Hematopoietic multipotent progenitor cell treated with erythropoietin and hydrocortisone succinate and interleukin-3 and kit ligand, for 15 days (in vitro differentiated cells): ENCODE measurements at regions not wholly inside any gene's neighbourhood (a gene's known extent, or its start where the extent isn't known, plus 50 kb on each side); places are given as distances from the start of the nearest gene placed in this dataset.
"Not testable (repeated sequence)": the region's sequence is repeated elsewhere in the genome, so short reads cannot be mapped to it uniquely, and the experiment has no call there.

Experiments used
- DNase-seq: peaks from one replicate; pipeline ENCODE4 v3.0.0-alpha.2; 2015; ENCODE audit warnings: low spot score

DNA sequence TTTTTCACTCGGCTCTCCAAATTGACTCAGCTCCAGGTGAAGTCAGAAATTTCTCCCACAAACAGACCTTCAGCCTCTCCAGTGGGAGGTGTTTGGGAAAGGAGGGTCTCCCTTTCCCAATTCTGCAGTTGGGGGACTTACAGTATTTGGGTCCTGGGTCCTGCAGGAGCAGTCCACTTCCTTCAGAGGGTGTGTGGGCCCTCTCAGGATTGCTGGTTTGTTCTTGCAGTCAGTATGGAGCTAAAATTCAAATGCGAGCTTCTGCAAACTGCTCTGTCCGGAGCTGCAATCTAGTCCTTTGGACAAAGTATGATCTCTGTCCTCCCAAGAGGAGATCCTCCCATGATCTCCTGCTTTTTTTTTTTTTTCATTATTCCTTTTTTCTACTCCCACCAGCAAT, 87.9 kb upstream of the MSTN start:
- DNase-seq, result no peak

DNA sequence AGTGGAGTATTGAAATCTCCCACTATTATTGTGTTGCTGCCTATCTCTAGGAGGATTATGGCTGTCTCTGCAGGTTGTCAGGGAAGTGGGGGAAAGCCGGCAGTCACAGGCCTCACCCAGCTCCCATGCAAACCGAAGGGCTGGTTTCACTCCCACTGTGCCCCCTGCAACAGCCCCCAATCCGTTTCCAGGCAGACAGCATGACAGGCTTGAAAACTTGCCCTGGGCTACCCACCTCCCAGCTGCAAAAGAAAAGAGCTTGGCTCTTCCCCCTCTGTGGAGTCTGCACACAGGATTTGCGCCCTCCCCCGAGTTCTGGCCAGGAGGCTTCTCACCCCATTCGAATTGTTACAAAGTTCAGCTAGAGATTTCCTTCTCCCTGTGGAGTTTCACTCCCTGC, 87.4 kb upstream of the MSTN start:
- DNase-seq, result no peak

DNA sequence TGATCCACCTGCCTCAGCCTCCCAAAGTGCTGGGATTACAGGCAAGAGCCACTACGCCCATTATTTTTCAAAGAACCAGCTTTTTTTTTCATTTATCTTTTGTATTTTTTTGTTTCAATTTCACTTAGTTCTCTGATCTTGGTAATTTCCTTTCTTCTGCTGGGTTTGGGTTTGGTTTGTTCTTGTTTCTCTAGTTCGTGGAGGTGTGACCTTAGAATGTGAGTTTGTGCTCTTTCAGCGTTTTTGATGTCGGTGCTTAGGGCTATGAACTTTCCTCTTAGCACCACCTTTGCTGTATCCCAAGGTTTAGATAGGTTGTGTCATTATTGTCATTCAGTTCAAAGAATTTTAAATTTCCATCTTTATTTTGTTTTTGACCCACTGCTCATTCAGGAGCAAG, 86.7 kb upstream of the MSTN start:
- no peak for DNase-seq

DNA sequence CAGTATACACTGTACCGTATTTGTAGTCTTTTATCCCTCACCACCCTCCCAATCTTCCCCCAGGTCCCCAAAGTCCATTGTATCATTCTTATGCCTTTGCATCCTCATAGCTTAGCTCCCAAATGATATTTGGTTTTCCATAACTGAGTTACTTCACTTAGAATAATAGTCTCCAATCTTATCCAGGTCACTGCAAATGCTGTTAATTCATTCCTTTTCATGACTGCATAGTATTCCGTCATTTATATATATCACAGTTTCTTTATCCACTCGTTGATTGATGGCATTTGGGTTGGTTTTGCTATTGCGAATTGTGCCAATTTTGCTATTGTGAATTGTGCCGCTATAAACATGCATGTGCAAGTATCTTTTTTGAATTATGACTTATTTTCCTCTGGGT, 83.6 kb upstream of the MSTN start:
- not testable (repeated sequence) for DNase-seq

- DNase-seq, result not testable (repeated sequence)
Measured at GRCh38 chr2:190140474-190140873, 77.9 kb upstream of the MSTN start.

- DNase-seq, result no peak
Measured at GRCh38 chr2:190139371-190139770, 76.8 kb upstream of the MSTN start.

DNA sequence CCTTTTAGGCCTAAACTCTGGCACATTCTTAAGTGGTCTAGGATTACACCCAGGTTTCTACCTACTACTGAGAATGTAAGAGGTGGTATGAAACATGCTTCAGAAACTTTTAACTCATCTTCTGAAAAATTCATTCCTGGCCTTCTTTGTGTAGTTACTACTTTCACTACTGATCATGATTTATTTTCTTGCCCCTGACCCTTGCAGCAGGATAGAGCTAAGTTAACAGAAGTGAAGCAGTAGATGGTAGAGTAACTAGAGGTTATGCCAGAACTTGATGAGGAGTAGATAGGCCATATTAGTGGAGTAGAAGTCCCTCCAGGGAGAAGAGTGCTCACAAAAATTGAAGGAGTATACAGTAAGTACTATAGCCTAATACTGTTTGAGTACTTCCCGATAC, 75.5 kb upstream of the MSTN start:
- no peak for DNase-seq

DNA sequence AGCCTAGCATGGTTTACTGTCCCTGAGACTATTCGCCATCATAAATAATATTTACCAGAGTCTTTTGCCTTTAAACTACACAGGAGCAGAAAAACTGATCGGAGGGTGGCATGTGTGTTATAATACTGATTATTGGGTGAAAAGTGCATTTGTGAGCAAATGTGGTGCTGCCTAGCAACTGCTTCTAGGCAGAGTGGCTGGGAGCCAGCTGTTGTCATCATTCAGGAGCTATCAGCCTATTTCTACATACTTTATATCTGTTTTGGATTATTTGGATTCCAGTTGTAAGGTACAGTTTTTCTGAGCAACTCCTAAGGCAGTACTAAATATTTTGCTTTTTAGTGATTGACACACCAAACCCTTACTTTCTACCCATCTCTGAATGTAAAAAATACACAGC, 75.0 kb upstream of the MSTN start:
- no peak for DNase-seq

DNA sequence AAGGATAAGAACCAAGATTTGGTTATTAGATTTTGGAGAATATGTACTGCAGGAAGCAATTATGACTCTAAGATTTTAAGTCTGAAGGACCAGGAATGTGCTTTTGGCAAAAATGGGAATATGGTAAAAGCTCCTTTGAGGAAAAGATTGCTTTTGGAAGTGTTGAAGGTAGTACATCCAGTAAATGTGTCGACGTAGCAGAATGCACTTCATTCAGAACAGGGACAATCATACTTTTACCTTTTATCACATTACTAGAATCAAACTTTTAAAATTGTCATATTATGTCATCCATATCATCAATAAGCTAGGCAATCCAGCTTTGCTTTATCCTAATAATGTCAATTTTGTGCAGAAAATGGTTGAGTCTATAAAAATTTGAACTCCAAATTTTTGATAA, 74.3 kb upstream of the MSTN start:
- DNase-seq, result no peak

DNA sequence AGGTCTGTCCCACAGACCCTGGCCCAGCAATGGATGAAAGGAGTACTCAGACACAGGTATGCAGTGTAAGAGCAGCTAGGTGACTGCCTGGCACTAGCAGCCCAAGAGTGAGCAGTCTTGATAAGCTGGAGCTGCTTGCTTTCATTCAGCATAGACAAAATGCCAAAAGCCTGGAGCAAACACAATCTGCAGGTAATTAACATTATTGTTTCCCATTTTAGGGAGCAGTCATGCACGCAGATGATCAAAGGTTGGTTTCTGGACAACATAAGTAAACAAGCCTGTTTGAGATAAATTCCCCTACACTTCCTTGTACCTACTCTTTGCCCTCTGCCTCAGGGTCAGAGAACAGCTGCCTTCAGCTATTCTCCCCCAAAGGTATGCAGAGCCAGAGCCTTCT, 73.7 kb upstream of the MSTN start:
- no peak for DNase-seq

DNA sequence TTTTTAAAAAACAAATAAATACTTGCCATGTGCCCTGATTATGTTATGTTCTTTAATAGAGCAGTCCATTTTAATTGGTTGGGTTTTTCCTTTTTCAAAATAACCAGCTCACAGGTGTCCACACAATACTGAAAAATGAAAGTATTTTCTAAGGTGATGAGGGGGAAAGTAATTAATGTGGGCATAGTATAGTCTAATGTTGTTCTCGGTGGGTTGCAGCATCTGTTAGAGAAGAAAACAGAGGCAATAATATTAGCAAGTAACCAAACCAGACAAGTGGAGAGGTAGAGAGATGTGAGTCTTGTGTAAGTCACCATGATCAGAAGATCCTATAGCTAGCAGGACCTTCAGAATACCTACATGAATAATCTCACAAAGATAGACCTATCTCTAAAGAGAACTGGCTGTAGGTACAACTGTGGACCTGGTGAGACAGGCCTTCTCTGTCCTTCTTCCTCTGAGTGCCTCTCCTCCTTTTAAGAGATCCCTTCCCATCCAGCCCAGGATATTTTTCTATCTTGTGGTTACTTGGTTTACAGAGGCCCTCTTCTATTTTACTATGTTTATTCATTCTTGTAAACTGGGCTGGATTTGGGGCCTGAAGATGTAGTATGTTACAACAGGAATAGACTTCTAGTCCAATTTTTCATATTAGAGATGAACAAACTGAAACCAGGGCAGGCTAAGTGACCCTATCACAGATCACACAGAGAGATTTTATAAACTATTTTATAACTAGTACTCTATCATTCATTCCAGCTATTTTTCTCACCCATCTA, 67.1 kb upstream of the MSTN start:
- DNase-seq, result no peak

DNA sequence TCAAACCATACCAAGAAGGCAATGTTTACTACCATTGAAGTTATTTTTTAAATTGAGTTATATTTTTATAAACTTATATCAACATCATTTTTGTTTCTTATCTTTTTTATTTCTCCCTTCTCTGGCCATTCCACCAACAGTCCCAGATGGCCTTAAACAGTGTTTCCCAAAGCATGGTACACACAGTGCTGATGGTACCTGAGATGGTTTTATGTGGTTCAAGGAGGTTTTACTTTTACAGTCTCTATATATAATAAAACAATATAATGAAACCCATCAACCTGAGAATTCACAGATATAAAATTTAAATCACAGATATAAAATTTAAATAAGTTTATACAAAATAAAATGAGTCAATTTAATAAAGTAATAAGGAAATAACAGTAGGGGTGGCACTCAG, 65.1 kb upstream of the MSTN start:
- no peak for DNase-seq

- no peak for DNase-seq
Measured at GRCh38 chr2:190126798-190127197, 64.3 kb upstream of the MSTN start.

DNA sequence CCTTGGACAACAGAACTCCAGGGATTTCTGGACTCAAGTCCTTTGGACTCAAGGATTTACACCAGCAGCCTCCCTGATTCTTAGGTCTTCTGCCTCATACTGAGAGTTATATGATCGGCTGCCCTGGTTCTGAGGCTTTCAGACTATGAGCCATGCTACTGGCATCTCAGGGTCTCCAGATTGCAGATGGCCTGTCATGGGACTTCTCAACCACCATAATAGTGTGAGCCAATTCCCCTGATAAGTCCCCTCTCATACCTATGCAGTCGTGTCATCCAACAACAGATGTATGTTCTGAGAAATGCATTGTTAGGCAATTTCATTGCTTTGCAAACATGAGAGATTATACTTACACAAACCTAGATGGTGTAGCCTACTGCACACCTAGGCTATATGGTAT, 61.4 kb upstream of the MSTN start:
- DNase-seq, result no peak

DNA sequence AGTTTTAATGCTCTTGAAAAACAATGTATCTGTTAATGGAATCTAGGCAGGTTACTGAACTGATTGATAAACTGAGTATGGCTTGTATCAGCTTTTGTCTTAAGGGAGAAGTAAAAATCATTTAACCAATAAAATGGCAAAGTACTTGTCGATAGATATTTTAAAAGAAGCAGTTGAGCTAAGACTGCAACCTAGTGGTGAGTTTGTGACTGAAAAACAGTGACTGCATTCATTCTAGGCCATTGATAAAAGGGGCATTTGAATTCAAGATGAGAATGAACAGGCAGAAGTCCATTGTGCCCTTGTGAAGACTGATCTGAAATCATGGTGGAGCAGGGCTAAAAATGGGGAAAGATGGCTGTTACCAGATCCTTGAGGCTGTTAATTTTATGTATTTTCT, 59.4 kb upstream of the MSTN start:
- no peak for DNase-seq

- DNase-seq, result no peak
Measured at GRCh38 chr2:190121305-190121704, 58.8 kb upstream of the MSTN start.

- no peak for DNase-seq
Measured at GRCh38 chr2:190119923-190120590, 57.5 kb upstream of the MSTN start.

- DNase-seq, result peak; percentile 17
Measured at GRCh38 chr2:190119257-190119656, 56.7 kb upstream of the MSTN start.

DNA sequence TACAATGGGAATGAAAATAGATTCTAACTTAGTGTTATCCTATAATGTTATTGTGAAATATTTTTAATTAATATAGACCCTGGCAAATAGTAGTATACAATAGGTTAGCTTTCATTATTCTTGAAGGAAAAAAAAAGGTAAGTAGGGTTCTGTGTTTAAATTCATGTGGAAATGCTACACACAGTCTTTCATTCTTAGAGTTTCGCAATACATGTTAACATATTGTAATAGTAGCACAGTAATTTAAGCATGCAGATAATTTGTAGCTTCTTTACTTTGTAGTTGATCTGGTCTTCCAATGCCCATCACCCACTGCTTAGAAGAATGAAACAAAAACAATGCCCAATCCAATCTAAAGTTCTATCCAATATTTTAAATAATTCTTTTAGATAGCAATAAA, 54.8 kb upstream of the MSTN start:
- no peak for DNase-seq

DNA sequence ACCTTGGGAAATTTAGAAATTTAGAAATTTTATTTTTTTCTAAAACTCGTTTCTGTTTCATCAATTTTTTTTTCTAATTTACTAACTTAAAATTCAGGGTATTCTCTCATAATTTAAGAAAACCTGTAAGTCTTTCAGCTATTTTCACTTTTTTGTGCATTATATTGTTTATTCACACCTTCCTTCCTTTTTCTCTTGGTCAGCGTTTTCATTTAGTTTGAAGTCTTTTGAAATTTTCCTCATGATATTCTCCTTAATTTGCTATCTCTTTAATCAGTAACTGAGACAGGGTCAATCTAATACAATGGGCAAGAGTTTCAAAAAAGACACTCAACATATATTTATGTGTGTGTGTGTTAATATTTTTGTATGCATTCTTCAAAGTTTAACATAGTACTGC, 50.5 kb upstream of the MSTN start:
- DNase-seq, result no peak
